OCI-LY3 (cell line): ENCODE measurements at regions not wholly inside any gene's neighbourhood (a gene's known extent, or its start where the extent isn't known, plus 50 kb on each side); places are given as distances from the start of the nearest gene placed in this dataset.

Experiments
- CTCF ChIP-seq: fragments of 200-600, 300-600 bp; sonication (generic); IDR thresholded peaks from 2 replicates; pipeline ENCODE4 v1.5.1; 2014; ENCODE audit warnings: antibody characterized with exemption, low read length, low read depth
- EZH2phosphoT487 ChIP-seq: fragments of 200-600 bp; shearing (Covaris generic); IDR thresholded peaks from 2 replicates; pipeline ENCODE4 v1.6.1; 2018; ENCODE audit warnings: antibody characterized with exemption, mixed run types, low read depth

DNA sequence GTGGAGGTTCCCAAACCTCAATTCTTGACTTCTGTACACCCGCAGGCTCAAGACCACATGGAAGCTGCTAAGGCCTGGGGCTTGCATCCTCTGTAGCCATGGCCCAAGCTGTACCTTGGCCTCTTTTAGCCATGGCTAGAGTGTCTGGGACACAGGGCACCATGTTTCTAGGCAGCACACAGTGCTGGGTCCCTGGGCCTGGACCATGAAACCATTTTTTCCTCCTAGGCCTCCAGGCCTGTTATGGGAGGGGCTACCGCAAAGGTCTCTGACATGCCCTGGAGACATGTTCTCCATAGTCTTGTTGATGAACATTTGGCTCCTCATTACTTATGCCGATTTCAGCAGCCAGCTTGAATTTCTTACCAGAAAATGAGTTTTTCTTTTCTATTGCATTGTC lies 701.4 kb downstream of the FGF9 start:
- TF ChIP-seq CTCF (no peak), EZH2phosphoT487 (no peak)
